ENCODE measurements at regions not wholly inside any gene's neighbourhood (a gene's known extent, or its start where the extent isn't known, plus 50 kb on each side); places are given as distances from the start of the nearest gene placed in this dataset.

DNA sequence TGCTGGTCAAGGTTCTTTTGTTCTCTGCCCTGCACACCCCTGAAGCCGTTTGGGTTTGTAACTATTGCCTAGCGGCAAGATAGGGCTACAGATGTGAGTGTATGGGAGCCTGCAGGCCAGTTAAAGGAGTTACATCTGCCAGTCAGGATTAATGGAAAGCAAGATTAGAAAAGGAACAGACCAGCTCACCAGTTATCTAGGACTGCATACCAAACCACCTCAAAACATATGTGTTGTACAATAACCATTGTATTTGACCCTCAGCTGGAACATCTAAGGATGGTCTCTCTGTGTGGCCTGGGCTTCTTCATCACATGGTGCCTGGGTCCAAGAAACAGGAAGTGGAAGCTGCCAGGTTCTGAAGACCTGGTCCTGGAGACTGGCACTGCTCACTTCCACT lies 52.5 kb upstream of the FBXO28 start:
- Mint-ChIP-seq H3K4me3 (no peak overlapping the region), H3K36me3 (no peaks in the 10 kb centered on the region), H3K4me1 (no peaks in the 10 kb centered on the region), H3K27me3 (ENCODE audit: low read depth in 2 of 2) (peaks cover 16 to 17% of the 10 kb centered on the region in 2 donors), H3K9me3 (no peaks in the 10 kb centered on the region), H3K27ac (no peak overlapping the region)
- Histone ChIP-seq H3K9me3 (ENCODE audit: control insufficient read depth, insufficient read depth, low read length) (no peaks in the 10 kb centered on the region), H3K36me3 (ENCODE audit: control insufficient read depth, insufficient read depth, low read length) (no peaks in the 10 kb centered on the region), H3K4me1 (ENCODE audit: control insufficient read depth, insufficient read depth, low read length) (no peaks in the 10 kb centered on the region), H3K4me3 (ENCODE audit: low read length) (no peak overlapping the region), H3K27me3 (ENCODE audit: control insufficient read depth, insufficient read depth, low read length) (no peaks in the 10 kb centered on the region), H3K27ac (ENCODE audit: low read length) (no peak overlapping the region)
- WGBS (ENCODE audit: insufficient coverage): 53% methylated on average over 2 of the region's 2 CpGs
- intact Hi-C loops (cut with micrococcal nuclease): no loop called here
- ATAC-seq (no peak), DNase-seq (no peak)
- TF ChIP-seq, protein P1, sequence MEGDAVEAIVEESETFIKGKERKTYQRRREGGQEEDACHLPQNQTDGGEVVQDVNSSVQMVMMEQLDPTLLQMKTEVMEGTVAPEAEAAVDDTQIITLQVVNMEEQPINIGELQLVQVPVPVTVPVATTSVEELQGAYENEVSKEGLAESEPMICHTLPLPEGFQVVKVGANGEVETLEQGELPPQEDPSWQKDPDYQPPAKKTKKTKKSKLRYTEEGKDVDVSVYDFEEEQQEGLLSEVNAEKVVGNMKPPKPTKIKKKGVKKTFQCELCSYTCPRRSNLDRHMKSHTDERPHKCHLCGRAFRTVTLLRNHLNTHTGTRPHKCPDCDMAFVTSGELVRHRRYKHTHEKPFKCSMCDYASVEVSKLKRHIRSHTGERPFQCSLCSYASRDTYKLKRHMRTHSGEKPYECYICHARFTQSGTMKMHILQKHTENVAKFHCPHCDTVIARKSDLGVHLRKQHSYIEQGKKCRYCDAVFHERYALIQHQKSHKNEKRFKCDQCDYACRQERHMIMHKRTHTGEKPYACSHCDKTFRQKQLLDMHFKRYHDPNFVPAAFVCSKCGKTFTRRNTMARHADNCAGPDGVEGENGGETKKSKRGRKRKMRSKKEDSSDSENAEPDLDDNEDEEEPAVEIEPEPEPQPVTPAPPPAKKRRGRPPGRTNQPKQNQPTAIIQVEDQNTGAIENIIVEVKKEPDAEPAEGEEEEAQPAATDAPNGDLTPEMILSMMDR (IDR thresholded peaks at IDR 0.05): no peak

GRCh38 chr1:224059897-224060427 lies 53.9 kb upstream of the FBXO28 start:
- Histone ChIP-seq H3K4me3 (ENCODE audit: low read length) (no peak overlapping the region), H3K36me3 (ENCODE audit: control insufficient read depth, insufficient read depth, low read length) (no peaks in the 10 kb centered on the region), H3K27ac (ENCODE audit: low read length) (no peak overlapping the region), H3K27me3 (ENCODE audit: control insufficient read depth, insufficient read depth, low read length) (no peaks in the 10 kb centered on the region), H3K4me1 (ENCODE audit: control insufficient read depth, insufficient read depth, low read length) (no peaks in the 10 kb centered on the region), H3K9me3 (ENCODE audit: control insufficient read depth, insufficient read depth, low read length) (no peaks in the 10 kb centered on the region)
- Mint-ChIP-seq H3K4me3 (no peak overlapping the region), H3K36me3 (no peaks in the 10 kb centered on the region), H3K27ac (no peak overlapping the region), H3K9me3 (no peaks in the 10 kb centered on the region), H3K4me1 (no peaks in the 10 kb centered on the region), H3K27me3 (ENCODE audit: low read depth in 2 of 2) (peaks cover 16 to 17% of the 10 kb centered on the region in 2 donors)
- DNase-seq: no peak
- WGBS (ENCODE audit: insufficient coverage): 93% methylated on average over 5 of the region's 6 CpGs
- no peak for ATAC-seq
- intact Hi-C loops (cut with micrococcal nuclease): no loop called here
- TF ChIP-seq, protein P1 (IDR thresholded peaks at IDR 0.05): no peak

- TF ChIP-seq, protein P1 (IDR thresholded peaks at IDR 0.05): no peak
- Mint-ChIP-seq H3K4me3 (no peak overlapping the region), H3K27me3 (ENCODE audit: low read depth in 2 of 2) (peaks cover 7 to 20% of the 10 kb centered on the region in 2 donors), H3K27ac (no peak overlapping the region), H3K36me3 (no peaks in the 10 kb centered on the region), H3K4me1 (no peaks in the 10 kb centered on the region), H3K9me3 (no peaks in the 10 kb centered on the region)
- ATAC-seq: no peak
- Histone ChIP-seq H3K4me3 (ENCODE audit: low read length) (no peak overlapping the region), H3K27me3 (ENCODE audit: control insufficient read depth, insufficient read depth, low read length) (no peaks in the 10 kb centered on the region), H3K36me3 (ENCODE audit: control insufficient read depth, insufficient read depth, low read length) (no peaks in the 10 kb centered on the region), H3K4me1 (ENCODE audit: control insufficient read depth, insufficient read depth, low read length) (no peaks in the 10 kb centered on the region), H3K27ac (ENCODE audit: low read length) (no peak overlapping the region), H3K9me3 (ENCODE audit: control insufficient read depth, insufficient read depth, low read length) (no peaks in the 10 kb centered on the region)
- DNase-seq: no peak
- intact Hi-C loops (cut with micrococcal nuclease): no loop called here
- WGBS (ENCODE audit: insufficient coverage): 97% methylated on average over 5 of the region's 5 CpGs
Measured at GRCh38 chr1:224058303-224058702, 55.6 kb upstream of the FBXO28 start.

DNA sequence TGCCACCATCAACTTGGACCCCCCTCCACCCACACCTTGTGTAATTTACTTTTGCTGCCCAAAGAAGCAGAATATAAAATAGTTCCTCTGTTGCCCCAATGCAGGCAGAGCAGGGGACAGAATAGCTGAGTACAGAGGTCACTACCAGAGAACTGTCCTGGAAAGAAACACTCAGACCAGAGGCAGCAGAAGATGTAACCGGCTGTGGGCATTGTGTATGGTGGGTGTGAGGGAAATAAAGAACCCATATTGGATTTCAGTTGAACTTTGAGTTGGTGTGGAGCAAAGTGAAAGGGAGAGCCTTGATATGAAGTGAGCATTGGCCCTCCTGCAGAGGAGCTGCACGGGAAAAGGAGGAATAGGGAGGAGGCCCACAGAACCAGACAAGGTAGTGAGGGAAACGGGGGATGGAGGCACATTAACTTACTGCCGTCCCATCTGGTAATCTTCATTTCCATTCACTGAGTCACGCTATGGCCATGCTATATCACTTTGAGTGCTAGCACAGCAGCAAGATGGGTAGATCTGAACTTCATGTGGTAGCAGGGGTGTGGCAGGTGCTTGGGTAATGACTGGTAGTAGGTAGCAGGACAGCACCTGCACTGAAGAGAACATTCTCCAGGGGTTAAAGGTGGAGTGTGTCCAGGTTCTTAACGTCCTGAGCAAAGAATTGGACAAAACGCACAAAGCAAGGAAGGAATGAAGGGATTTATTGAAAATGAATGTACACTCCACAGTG lies 56.3 kb upstream of the FBXO28 start:
- Histone ChIP-seq H3K4me1 (ENCODE audit: control insufficient read depth, insufficient read depth, low read length) (no peaks in the 10 kb centered on the region), H3K27me3 (ENCODE audit: control insufficient read depth, insufficient read depth, low read length) (no peaks in the 10 kb centered on the region), H3K4me3 (ENCODE audit: low read length) (no peak overlapping the region), H3K9me3 (ENCODE audit: control insufficient read depth, insufficient read depth, low read length) (no peaks in the 10 kb centered on the region), H3K36me3 (ENCODE audit: control insufficient read depth, insufficient read depth, low read length) (no peaks in the 10 kb centered on the region), H3K27ac (ENCODE audit: low read length) (no peak overlapping the region)
- H3K4me3 Mint-ChIP-seq: no peak overlapping the region
- H3K27ac Mint-ChIP-seq: no peak overlapping the region
- TF ChIP-seq, protein P1 (IDR thresholded peaks at IDR 0.05): no peak
- H3K4me1 Mint-ChIP-seq: no peaks in the 10 kb centered on the region
- no peak for DNase-seq
- no peaks in the 10 kb centered on the region for H3K9me3 Mint-ChIP-seq
- WGBS (ENCODE audit: insufficient coverage): 87% methylated on average over 7 of the region's 7 CpGs
- H3K36me3 Mint-ChIP-seq: no peaks in the 10 kb centered on the region
- ATAC-seq: no peak
- intact Hi-C loops (cut with micrococcal nuclease): no loop called here
- peaks cover under 1 to 19% of the 10 kb centered on the region in 2 donors for H3K27me3 Mint-ChIP-seq (ENCODE audit: low read depth in 2 of 2)
